D721Med (cell line): ENCODE measurements at regions not wholly inside any gene's neighbourhood (a gene's known extent, or its start where the extent isn't known, plus 50 kb on each side); places are given as distances from the start of the nearest gene placed in this dataset.

ENCODE experiments used
- DNase-seq: peaks from one replicate; pipeline ENCODE4 v3.0.0; 2011; ENCODE audit warnings: low spot score; ENCODE audit not compliant: insufficient read length
- FAIRE-seq: peaks from 2 replicates; lab custom pipeline; 2011; peaks lifted over from hg19 to GRCh38; lab: Jason Lieb, UNC
- TF ChIP-seq, protein P1 (sequence below): IDR thresholded peaks from 2 replicates; pipeline ENCODE4 v1.5.1; 2012; ENCODE audit warnings: mild to moderate bottlenecking, control low read depth; ENCODE audit not compliant: insufficient read depth; ENCODE audit errors: missing control alignments

DNA sequence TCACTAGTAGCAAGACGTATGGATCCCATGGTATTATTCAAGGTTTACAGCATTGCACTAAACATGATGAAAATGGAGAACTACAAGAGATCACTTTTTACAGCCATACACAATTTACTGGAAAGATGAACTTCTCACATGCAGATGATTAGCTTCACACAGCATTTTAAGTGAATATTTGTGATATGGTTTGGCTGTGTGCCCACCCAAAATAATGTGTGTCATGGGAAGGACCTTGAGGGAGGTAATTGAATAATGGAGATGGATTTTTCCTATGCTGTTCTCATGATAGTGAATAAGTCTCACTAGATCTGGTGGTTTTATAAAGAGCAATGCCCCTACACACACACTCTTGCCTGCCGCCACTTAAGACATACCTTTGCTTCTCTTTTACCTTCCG, 662.0 kb upstream of the CCDC54 start:
- DNase-seq, result no peak
- no peak for FAIRE-seq
- TF ChIP-seq, protein P1, sequence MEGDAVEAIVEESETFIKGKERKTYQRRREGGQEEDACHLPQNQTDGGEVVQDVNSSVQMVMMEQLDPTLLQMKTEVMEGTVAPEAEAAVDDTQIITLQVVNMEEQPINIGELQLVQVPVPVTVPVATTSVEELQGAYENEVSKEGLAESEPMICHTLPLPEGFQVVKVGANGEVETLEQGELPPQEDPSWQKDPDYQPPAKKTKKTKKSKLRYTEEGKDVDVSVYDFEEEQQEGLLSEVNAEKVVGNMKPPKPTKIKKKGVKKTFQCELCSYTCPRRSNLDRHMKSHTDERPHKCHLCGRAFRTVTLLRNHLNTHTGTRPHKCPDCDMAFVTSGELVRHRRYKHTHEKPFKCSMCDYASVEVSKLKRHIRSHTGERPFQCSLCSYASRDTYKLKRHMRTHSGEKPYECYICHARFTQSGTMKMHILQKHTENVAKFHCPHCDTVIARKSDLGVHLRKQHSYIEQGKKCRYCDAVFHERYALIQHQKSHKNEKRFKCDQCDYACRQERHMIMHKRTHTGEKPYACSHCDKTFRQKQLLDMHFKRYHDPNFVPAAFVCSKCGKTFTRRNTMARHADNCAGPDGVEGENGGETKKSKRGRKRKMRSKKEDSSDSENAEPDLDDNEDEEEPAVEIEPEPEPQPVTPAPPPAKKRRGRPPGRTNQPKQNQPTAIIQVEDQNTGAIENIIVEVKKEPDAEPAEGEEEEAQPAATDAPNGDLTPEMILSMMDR, result no peak

DNA sequence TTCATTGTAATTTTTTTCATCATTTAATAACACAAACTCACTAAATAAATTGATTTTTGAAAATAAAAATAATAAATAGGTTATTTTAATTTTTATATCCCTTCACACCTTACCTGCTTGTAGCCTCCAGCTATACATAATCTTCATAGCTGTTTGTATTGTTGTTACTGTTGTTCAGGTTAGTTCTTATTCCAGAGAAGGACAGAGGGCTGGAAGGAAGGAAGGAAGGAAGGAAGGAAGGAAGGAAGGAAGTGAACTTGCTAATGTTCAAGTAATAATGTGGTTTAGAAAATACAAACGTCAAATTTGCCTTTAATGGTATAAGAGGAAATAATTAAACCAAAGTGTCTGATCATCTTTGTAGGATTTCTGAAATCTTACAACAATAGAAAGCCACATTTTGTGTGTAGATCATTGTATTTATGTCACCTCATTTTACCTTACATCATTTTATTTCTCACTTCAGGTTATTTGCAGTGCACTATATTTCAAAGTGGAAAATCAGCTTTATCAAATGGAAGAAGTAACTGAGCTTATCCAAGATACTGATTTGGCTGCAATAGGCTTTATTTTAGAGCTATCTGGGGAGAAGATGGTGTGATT, 660.0 kb upstream of the CCDC54 start:
- TF ChIP-seq, protein P1, result no peak
- FAIRE-seq (no peak), DNase-seq (no peak)

DNA sequence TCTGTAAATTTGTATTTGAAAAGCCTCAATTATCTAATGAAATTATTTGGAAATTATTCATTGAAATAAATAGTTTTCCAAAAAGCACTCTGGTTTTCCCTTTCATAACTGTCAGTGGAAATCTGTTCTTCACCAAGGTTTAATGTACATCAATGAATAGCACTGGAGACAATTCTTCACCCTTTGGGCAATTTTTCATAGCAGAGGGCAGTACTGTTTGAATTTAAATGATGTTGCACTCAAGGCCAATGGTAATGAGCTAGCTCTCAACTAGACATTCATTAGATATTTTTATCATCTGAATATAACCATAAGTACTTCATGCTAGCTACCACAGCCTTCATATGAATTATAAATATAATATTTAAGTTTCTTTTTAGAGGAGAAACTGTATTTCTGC, 658.2 kb upstream of the CCDC54 start:
- FAIRE-seq, result no peak
- DNase-seq, result no peak
- TF ChIP-seq, protein P1, result no peak

DNA sequence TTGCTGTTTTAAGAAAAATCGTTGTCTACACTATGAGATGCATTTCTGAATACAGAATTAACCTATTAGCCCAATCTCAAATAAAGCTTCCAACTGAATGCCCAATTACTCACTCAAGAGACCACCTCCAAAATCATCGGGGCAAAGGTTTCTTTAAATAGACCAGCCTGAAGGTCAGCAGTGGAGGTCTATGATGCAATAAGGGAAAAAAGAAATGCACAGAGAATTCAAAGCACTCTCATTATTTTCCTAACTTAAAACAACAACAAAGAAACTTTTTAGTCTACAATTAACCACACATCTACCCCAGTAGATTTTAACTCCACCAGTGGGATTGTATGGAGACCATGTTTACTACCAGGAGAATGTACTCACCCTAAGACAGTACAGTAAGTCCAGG, 657.7 kb upstream of the CCDC54 start:
- FAIRE-seq (no peak), DNase-seq (no peak)
- TF ChIP-seq, protein P1, result no peak

DNA sequence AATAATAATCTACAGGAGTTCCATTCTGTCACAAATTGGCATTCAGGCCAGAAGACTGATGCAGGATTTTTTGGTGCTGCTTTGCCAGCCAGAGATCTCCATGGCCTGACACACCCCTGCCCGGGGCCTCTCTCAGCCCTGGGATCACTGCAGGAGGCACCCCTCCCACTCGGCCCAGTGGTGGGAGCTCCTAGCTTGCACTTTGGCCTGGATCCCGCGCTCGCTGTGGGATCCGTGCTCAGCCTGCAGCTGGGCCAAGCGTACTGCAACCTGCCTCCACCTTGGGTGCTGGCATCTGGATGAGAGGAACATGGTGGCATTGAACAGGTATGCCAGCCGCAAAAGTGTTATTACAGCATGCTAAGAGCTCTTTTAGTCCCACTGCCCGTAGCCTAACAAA, 656.7 kb upstream of the CCDC54 start:
- TF ChIP-seq, protein P1, result no peak
- no peak for DNase-seq
- FAIRE-seq, result no peak

DNA sequence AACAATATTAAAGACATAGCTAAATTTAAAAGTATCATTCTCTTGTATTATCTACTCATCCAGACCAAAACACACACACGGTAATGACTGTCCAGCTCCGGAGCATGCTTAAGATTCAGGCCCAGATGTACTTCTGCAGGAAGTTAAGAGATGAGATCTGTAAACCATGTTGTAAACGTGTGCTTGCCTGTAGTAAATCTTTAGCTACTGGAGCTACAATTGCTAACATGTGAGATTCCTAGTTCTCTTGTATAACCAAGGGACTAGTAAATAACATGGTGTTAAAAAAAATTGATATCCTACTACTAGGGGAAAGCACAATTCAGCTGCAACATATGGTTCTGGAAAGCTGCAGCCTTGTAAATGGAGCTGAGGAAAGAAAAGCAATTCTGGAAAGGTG, 651.7 kb upstream of the CCDC54 start:
- FAIRE-seq, result no peak
- TF ChIP-seq, protein P1, result no peak
- DNase-seq, result no peak

DNA sequence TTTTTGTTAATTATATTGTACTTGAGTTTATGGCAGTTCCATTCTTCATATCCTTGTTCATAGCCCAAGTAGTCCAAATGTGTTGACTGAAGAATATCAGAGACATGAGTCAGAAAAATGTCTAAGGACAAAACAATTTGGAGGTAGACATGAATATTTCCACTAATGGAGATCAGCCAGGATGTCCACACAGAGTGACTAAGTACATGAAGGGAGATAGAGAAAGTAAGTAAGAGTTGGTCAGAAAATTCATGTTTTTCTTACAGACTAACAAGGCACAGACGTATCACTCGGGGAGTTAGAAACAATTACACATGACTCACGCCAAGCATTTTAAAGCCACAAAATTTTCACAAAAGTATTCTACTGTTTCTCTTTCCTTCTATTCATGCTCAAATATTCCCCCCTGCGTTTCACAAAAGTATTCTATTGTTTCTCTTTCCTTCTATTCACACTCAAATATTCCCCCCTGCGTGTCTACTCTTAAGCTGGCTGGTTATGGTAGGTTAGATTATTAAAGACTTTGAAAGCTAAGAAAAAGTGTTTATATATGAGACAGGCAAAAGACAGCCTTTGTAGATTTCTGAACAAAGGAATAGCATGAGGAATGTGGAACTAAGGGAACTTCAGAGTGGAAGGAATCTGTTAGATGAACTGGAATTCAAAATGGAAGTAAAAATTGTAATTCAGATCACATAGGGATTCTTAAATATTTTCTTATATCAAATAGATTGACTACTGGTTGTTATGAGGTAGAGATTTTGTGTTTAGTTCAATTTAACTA, 648.7 kb upstream of the CCDC54 start:
- DNase-seq, result no peak
- FAIRE-seq, result no peak
- TF ChIP-seq, protein P1, result no peak
